Stimulated activated naive B cell treated with anti-CD40 and anti-IgM and Interleukin-4, amounts not matched to agents 10 μg/mL and 1 μg/mL and 100 μg/mL, for 72 hours (primary cell): ENCODE measurements at regions not wholly inside any gene's neighbourhood (a gene's known extent, or its start where the extent isn't known, plus 50 kb on each side); places are given as distances from the start of the nearest gene placed in this dataset.

Experiments used
- ATAC-seq, 2 donors: fragments of 150-1000 bp; cut with Tn5 transposase; replicated peaks; 2 replicates each; pipeline ENCODE4 v1.10.0; 2021; ENCODE audit warnings: moderate library complexity in 1 of 2
- DNase-seq: peaks from one replicate; pipeline ENCODE4 v3.0.0; 2021
- H3K27ac Mint-ChIP-seq: one replicate; pipeline ENCODE4 v1.8.0; 2022; ENCODE audit warnings: mild to moderate bottlenecking, mixed read lengths
- H3K27me3 Mint-ChIP-seq, 2 donors: one replicate each; pipeline ENCODE4 v1.8.0; 2022; ENCODE audit warnings: mixed read lengths in 2 of 2
- H3K36me3 Mint-ChIP-seq, 2 donors: one replicate each; pipeline ENCODE4 v1.8.0; 2022; ENCODE audit warnings: mixed read lengths in 2 of 2, mild to moderate bottlenecking in 1 of 2
- H3K4me1 Mint-ChIP-seq, 2 donors: one replicate each; pipeline ENCODE4 v1.8.0; 2022; ENCODE audit warnings: mixed read lengths in 2 of 2, mild to moderate bottlenecking in 1 of 2
- H3K4me3 Mint-ChIP-seq, 2 donors: one replicate each; pipeline ENCODE4 v1.8.0; 2022; ENCODE audit warnings: mild to moderate bottlenecking in 2 of 2, mixed read lengths in 2 of 2, moderate library complexity in 1 of 2
- H3K9me3 Mint-ChIP-seq, 2 donors: one replicate each; pipeline ENCODE4 v1.8.0; 2022; ENCODE audit warnings: mixed read lengths in 2 of 2, mild to moderate bottlenecking in 1 of 2

DNA sequence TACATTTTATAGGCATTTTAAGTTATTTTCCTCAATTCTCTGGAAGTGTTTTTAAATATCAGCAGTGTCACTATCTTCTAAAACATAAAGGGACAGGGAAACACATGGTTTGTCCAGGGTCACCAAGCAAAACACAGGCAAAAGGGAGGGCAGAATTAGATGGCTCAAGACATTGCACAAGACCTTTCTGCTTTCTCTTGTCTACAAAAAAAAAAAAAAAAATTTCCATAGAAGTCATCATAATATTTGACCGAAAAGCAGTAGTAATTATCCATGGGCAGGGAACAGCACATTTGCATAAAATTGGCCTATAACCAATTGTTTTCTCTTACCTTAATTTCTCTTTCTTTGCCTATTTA, 703.1 kb upstream of the FZD8 start:
- no peak for ATAC-seq
- H3K4me1 Mint-ChIP-seq: no peaks in the 10 kb centered on the region
- no peak overlapping the region for H3K27ac Mint-ChIP-seq
- H3K4me3 Mint-ChIP-seq: no peak overlapping the region
- no peaks in the 10 kb centered on the region for H3K27me3 Mint-ChIP-seq
- peaks cover 0 to 2% of the 10 kb centered on the region in 2 donors for H3K9me3 Mint-ChIP-seq
- DNase-seq: no peak
- H3K36me3 Mint-ChIP-seq: no peaks in the 10 kb centered on the region

- no peak for DNase-seq
- H3K27me3 Mint-ChIP-seq: no peaks in the 10 kb centered on the region
- no peak overlapping the region for H3K4me3 Mint-ChIP-seq
- H3K27ac Mint-ChIP-seq: no peak overlapping the region
- no peaks in the 10 kb centered on the region for H3K4me1 Mint-ChIP-seq
- no peak for ATAC-seq
- peaks cover 0 to 2% of the 10 kb centered on the region in 2 donors for H3K9me3 Mint-ChIP-seq
- H3K36me3 Mint-ChIP-seq: no peaks in the 10 kb centered on the region
These were observed 702.4 kb upstream of the FZD8 start for GRCh38 chr10:36344240-36345174.

- no peak for DNase-seq
- no peaks in the 10 kb centered on the region for H3K36me3 Mint-ChIP-seq
- H3K4me1 Mint-ChIP-seq: no peaks in the 10 kb centered on the region
- H3K9me3 Mint-ChIP-seq: peaks cover 0 to under 1% of the 10 kb centered on the region in 2 donors
- H3K4me3 Mint-ChIP-seq: no peak overlapping the region
- no peaks in the 10 kb centered on the region for H3K27me3 Mint-ChIP-seq
- H3K27ac Mint-ChIP-seq: no peak overlapping the region
- ATAC-seq: no peak
These were observed 700.7 kb upstream of the FZD8 start for GRCh38 chr10:36342781-36343180.

GRCh38 chr10:36341471-36341870, 699.4 kb upstream of the FZD8 start:
- DNase-seq: no peak

GRCh38 chr10:36336315-36336714, 694.2 kb upstream of the FZD8 start:
- H3K4me1 Mint-ChIP-seq: no peaks in the 10 kb centered on the region

More at GRCh38 chr10:36341471-36341870, 699.4 kb upstream of the FZD8 start:
- peaks cover 0 to 1% of the 10 kb centered on the region in 2 donors for H3K9me3 Mint-ChIP-seq
- H3K4me1 Mint-ChIP-seq: no peaks in the 10 kb centered on the region
- no peak overlapping the region for H3K27ac Mint-ChIP-seq
- H3K36me3 Mint-ChIP-seq: no peaks in the 10 kb centered on the region
- H3K4me3 Mint-ChIP-seq: no peak overlapping the region
- H3K27me3 Mint-ChIP-seq: no peaks in the 10 kb centered on the region
- no peak for ATAC-seq

DNA sequence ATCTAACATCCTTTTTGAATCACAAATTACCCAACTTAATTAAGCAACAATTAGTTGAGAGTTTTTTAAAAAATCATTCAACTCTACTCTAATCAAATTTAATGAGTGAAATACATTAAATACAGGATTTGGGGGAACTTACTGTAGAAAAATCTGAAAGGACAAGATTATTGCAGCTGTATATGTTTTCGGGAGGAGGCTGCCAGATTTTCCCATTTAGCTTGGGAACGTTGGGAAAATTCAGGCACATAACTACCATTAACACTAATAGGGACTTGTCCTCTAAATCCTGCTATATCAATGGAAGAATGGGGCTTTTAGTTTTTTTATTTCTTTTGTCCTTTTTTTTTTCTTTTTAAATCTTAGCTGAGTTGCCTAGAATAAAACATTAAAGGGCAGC, 691.4 kb upstream of the FZD8 start:
- no peak overlapping the region for H3K27ac Mint-ChIP-seq
- no peaks in the 10 kb centered on the region for H3K27me3 Mint-ChIP-seq
- ATAC-seq (no peak), DNase-seq (no peak)
- no peaks in the 10 kb centered on the region for H3K4me1 Mint-ChIP-seq
- no peaks in the 10 kb centered on the region for H3K36me3 Mint-ChIP-seq
- no peak overlapping the region for H3K4me3 Mint-ChIP-seq
- peaks cover 0 to 1% of the 10 kb centered on the region in 2 donors for H3K9me3 Mint-ChIP-seq

More at GRCh38 chr10:36336315-36336714, 694.2 kb upstream of the FZD8 start:
- ATAC-seq (no peak), DNase-seq (no peak)
- Mint-ChIP-seq H3K9me3 (peaks cover 0 to 1% of the 10 kb centered on the region in 2 donors), H3K27ac (no peak overlapping the region), H3K36me3 (no peaks in the 10 kb centered on the region), H3K27me3 (no peaks in the 10 kb centered on the region), H3K4me3 (no peak overlapping the region)

- Mint-ChIP-seq H3K27ac (no peak overlapping the region), H3K9me3 (peaks cover 0 to 1% of the 10 kb centered on the region in 2 donors), H3K4me3 (no peak overlapping the region), H3K27me3 (no peaks in the 10 kb centered on the region), H3K36me3 (no peaks in the 10 kb centered on the region), H3K4me1 (no peaks in the 10 kb centered on the region)
- ATAC-seq (no peak), DNase-seq (no peak)
These were observed 690.8 kb upstream of the FZD8 start for GRCh38 chr10:36332926-36333325.

GRCh38 chr10:36331121-36331520, 689.0 kb upstream of the FZD8 start:
- no peak for ATAC-seq
- H3K4me1 Mint-ChIP-seq: no peaks in the 10 kb centered on the region
- H3K4me3 Mint-ChIP-seq: no peak overlapping the region
- H3K36me3 Mint-ChIP-seq: no peaks in the 10 kb centered on the region
- DNase-seq: no peak
- no peak overlapping the region for H3K27ac Mint-ChIP-seq
- H3K27me3 Mint-ChIP-seq: no peaks in the 10 kb centered on the region
- no peaks in the 10 kb centered on the region for H3K9me3 Mint-ChIP-seq

GRCh38 chr10:36325815-36326214, 683.7 kb upstream of the FZD8 start:
- H3K27ac Mint-ChIP-seq: no peak overlapping the region
- H3K9me3 Mint-ChIP-seq: no peaks in the 10 kb centered on the region
- no peak overlapping the region for H3K4me3 Mint-ChIP-seq
- no peaks in the 10 kb centered on the region for H3K36me3 Mint-ChIP-seq
- H3K4me1 Mint-ChIP-seq: no peaks in the 10 kb centered on the region
- DNase-seq: no peak
- no peaks in the 10 kb centered on the region for H3K27me3 Mint-ChIP-seq
- no peak for ATAC-seq

DNA sequence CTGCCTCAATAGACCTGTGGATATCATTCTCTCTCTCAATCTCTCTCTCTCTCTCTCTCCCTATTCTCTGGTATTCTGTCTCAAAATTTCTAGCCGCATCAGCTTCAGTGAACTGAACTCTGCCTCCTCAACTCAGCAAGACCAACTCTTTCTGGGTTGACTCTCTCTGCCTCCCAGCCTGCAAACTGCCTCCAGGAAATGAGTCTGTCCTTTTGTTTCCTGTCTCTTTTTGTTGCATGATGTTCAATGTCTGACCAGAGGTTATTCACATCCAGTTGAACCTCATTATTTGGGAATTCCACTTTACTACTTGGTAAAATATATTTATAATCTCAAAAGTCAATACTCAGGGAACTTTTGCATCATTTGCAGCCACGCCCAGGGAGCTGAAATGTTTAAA, 682.7 kb upstream of the FZD8 start:
- ATAC-seq (no peak), DNase-seq (no peak)
- Mint-ChIP-seq H3K4me1 (no peaks in the 10 kb centered on the region), H3K4me3 (no peak overlapping the region), H3K27ac (no peak overlapping the region), H3K36me3 (no peaks in the 10 kb centered on the region), H3K27me3 (no peaks in the 10 kb centered on the region), H3K9me3 (peaks cover 0 to 2% of the 10 kb centered on the region in 2 donors)

- Mint-ChIP-seq H3K9me3 (peaks cover 0 to 4% of the 10 kb centered on the region in 2 donors), H3K4me1 (no peaks in the 10 kb centered on the region)
- no peak for ATAC-seq
These were observed 671.0 kb upstream of the FZD8 start for GRCh38 chr10:36313142-36313541.

DNA sequence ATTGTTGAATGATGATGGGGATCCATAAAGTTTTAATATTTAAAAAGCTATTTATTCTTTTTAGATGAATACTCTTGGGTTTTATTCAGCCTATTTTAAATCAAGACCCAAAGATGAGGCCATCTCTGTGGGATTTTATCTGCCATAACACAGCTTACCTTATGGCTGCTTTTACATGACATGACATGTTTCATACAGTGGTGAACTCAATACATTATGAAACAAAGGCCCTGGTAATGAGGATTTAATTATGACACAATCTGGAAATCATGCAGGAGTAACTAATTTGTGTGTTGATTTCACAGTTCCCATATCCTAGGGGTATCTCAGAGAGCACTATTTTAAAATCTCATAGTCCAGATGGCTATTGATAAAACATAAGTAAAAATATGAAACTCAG, 661.8 kb upstream of the FZD8 start:
- Mint-ChIP-seq H3K9me3 (peaks cover 0 to 6% of the 10 kb centered on the region in 2 donors), H3K4me3 (no peak overlapping the region), H3K27me3 (no peaks in the 10 kb centered on the region), H3K4me1 (no peaks in the 10 kb centered on the region), H3K36me3 (no peaks in the 10 kb centered on the region), H3K27ac (no peak overlapping the region)
- no peak for ATAC-seq
- DNase-seq: no peak

More at GRCh38 chr10:36313142-36313541, 671.0 kb upstream of the FZD8 start:
- no peak overlapping the region for H3K4me3 Mint-ChIP-seq
- DNase-seq: no peak
- no peaks in the 10 kb centered on the region for H3K27me3 Mint-ChIP-seq
- no peak overlapping the region for H3K27ac Mint-ChIP-seq
- no peaks in the 10 kb centered on the region for H3K36me3 Mint-ChIP-seq

DNA sequence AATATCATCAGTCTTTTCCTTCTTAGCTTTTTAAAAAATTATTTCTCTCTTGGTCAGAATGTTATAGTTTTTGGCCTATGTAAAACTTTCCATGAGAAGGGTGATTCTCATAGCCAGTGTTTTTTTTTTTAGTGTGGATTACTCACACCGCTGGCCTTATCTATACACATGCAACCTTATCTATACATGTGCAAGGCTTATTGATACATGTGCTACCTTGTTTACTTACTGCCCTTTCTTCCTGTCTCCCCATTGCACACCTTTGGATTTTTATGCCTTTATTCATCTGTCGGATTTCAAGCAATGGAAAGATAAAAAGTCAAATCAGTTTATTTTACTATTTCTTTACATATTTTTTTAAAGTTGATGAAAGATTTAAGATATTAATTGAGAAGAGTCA, 660.0 kb upstream of the FZD8 start:
- Mint-ChIP-seq H3K4me1 (no peaks in the 10 kb centered on the region), H3K9me3 (no peaks in the 10 kb centered on the region), H3K36me3 (no peaks in the 10 kb centered on the region), H3K4me3 (no peak overlapping the region), H3K27me3 (no peaks in the 10 kb centered on the region), H3K27ac (no peak overlapping the region)
- DNase-seq (no peak), ATAC-seq (no peak)

DNA sequence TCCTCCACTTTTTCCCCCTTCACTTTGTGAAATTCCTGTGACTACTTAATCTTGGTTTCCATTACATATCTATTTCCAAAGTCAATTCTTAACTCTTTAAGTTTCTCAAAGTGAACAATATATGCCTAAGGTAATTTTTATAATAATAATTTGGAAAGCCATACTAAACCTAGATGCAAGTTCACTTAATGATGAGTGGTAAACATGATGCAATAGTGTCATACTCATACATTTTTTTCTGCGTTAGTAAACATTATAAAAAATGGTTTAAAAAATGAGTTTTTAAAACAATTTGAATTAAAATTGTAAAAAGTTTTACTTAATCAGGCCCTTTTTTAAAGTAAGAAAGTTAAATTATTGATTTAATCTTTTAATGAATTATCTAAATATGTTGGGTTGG, 659.4 kb upstream of the FZD8 start:
- no peaks in the 10 kb centered on the region for H3K27me3 Mint-ChIP-seq
- H3K9me3 Mint-ChIP-seq: no peaks in the 10 kb centered on the region
- no peaks in the 10 kb centered on the region for H3K36me3 Mint-ChIP-seq
- ATAC-seq (no peak), DNase-seq (no peak)
- H3K27ac Mint-ChIP-seq: no peak overlapping the region
- no peak overlapping the region for H3K4me3 Mint-ChIP-seq
- H3K4me1 Mint-ChIP-seq: no peaks in the 10 kb centered on the region

- Mint-ChIP-seq H3K27ac (no peak overlapping the region), H3K4me1 (no peaks in the 10 kb centered on the region), H3K27me3 (no peaks in the 10 kb centered on the region), H3K9me3 (no peaks in the 10 kb centered on the region), H3K36me3 (no peaks in the 10 kb centered on the region), H3K4me3 (no peak overlapping the region)
- ATAC-seq (no peak), DNase-seq (no peak)
These were observed 659.0 kb upstream of the FZD8 start for GRCh38 chr10:36301139-36301538.
